ENCODE measurements at regions not wholly inside any gene's neighbourhood (a gene's known extent, or its start where the extent isn't known, plus 50 kb on each side); places are given as distances from the start of the nearest gene placed in this dataset.

GRCh38 chr5:121396716-121397115 is 455.0 kb upstream of the FTMT start:
- no peak for TF ChIP-seq ZFX (IDR thresholded peaks at IDR 0.05)
- no peak for TF ChIP-seq EGR1 (IDR thresholded peaks at IDR 0.05; ENCODE audit: low read depth)
- TF ChIP-seq ZNF274 (IDR thresholded peaks at IDR 0.05; ENCODE audit: low read depth, low read length) = no peak
- TF ChIP-seq JUND (IDR thresholded peaks at IDR 0.05) = no peak

Data from HCT116 (cell line).